IMR-90 (cell line): ENCODE measurements at regions not wholly inside any gene's neighbourhood (a gene's known extent, or its start where the extent isn't known, plus 50 kb on each side); places are given as distances from the start of the nearest gene placed in this dataset.

Source experiments
- ATAC-seq: fragments of 200-7000 bp; cut with Tn5 transposase; 2 replicates; pipeline ENCODE4 v1.9.1; 2020; ENCODE audit warnings: low read depth, mild to moderate bottlenecking, moderate library complexity
- BruUV-seq: library from RNA; stranded (reverse); fragments of 400-500 nt; replicated peaks from 2 replicates; lab custom pipeline; 2021; lab: Mats Ljungman, UMichigan
- CTCF ChIA-PET: fragments of 300-600 bp; formaldehyde crosslinking; extraction: SDS; loops from one replicate; lab custom pipeline; 2021; ENCODE audit warnings: antibody characterized with exemption; lab: Yijun Ruan, JAX
- POLR2A ChIA-PET: fragments of 300-600 bp; sonication (Branson Sonifier 250); formaldehyde crosslinking; loops from one replicate; lab custom pipeline; 2022; ENCODE audit warnings: antibody characterized with exemption; ENCODE audit not compliant: unreplicated experiment; lab: Charles Lee
- DNase-seq: peaks from one replicate; pipeline ENCODE4 v3.0.0; 2013
- H2AFZ ChIP-seq: replicated peaks from 2 replicates; pipeline ENCODE3; 2013; ENCODE audit warnings: low read length, mild to moderate bottlenecking; ENCODE audit not compliant: poor library complexity
- H2AK5ac ChIP-seq: 2 replicates; pipeline ENCODE4 v1.6.1; 2013; ENCODE audit warnings: low read depth, low read length, inconsistent platforms
- H2AK9ac ChIP-seq: replicated peaks from 2 replicates; pipeline ENCODE3; 2013; ENCODE audit warnings: mild to moderate bottlenecking, low read depth, low read length, moderate library complexity; ENCODE audit not compliant: poor library complexity
- H2BK120ac ChIP-seq: 2 replicates; pipeline ENCODE4 v1.6.1; 2013; ENCODE audit warnings: low read depth, low read length, inconsistent platforms
- H2BK15ac ChIP-seq: 3 replicates; pipeline ENCODE4 v1.6.1; 2013; ENCODE audit warnings: low read depth, low read length, inconsistent platforms
- H2BK20ac ChIP-seq: 2 replicates; pipeline ENCODE4 v1.6.1; 2013; ENCODE audit warnings: low read depth, mild to moderate bottlenecking, inconsistent platforms, low read length, moderate library complexity
- H2BK5ac ChIP-seq: 2 replicates; pipeline ENCODE4 v1.6.1; 2013; ENCODE audit warnings: mild to moderate bottlenecking, low read depth, low read length, inconsistent platforms; ENCODE audit not compliant: poor library complexity, severe bottlenecking
- H3K14ac ChIP-seq: replicated peaks from 2 replicates; pipeline ENCODE4 v1.6.1; 2013; ENCODE audit warnings: low read depth, low read length, inconsistent platforms
- H3K18ac ChIP-seq: 2 replicates; pipeline ENCODE4 v1.6.1; 2013; ENCODE audit warnings: low read depth, low read length, control low read depth
- H3K23ac ChIP-seq: 2 replicates; pipeline ENCODE4 v1.6.1; 2013; ENCODE audit warnings: low read depth, low read length, inconsistent platforms
- H3K27ac ChIP-seq: 2 replicates; pipeline ENCODE4 v1.5.1; 2013; ENCODE audit warnings: mild to moderate bottlenecking, control low read depth, low read length; ENCODE audit not compliant: insufficient read depth
- H3K27me3 ChIP-seq: 2 replicates; pipeline ENCODE4 v1.6.1; 2013; ENCODE audit warnings: low read length; ENCODE audit not compliant: control insufficient read depth, insufficient read depth
- H3K36me3 ChIP-seq: 2 replicates; pipeline ENCODE4 v1.6.1; 2013; ENCODE audit warnings: low read length, mixed read lengths; ENCODE audit not compliant: control insufficient read depth, insufficient read depth
- H3K4ac ChIP-seq: 2 replicates; pipeline ENCODE4 v1.6.1; 2013; ENCODE audit warnings: low read depth, low read length, inconsistent platforms
- H3K4me1 ChIP-seq: 2 replicates; pipeline ENCODE4 v1.6.1; 2013; ENCODE audit warnings: low read length, mixed read lengths; ENCODE audit not compliant: control insufficient read depth, insufficient read depth
- H3K4me2 ChIP-seq: 2 replicates; pipeline ENCODE4 v1.6.1; 2013; ENCODE audit warnings: low read depth, mild to moderate bottlenecking, control low read depth, low read length, moderate library complexity
- H3K4me3 ChIP-seq: 2 replicates; pipeline ENCODE4 v1.5.1; 2013; ENCODE audit warnings: low read depth, mild to moderate bottlenecking, control low read depth, low read length, moderate library complexity; ENCODE audit not compliant: insufficient read depth
- H3K56ac ChIP-seq: 2 replicates; pipeline ENCODE4 v1.6.1; 2013; ENCODE audit warnings: low read length, inconsistent platforms; ENCODE audit not compliant: insufficient read depth; ENCODE audit errors: extremely low read depth
- H3K79me1 ChIP-seq, 2 experiments: 2 replicates each; pipeline ENCODE4 v1.6.1; 2013; ENCODE audit warnings: low read length in 2 of 2, inconsistent platforms in 1 of 2, low read depth in 1 of 2
- H3K9ac ChIP-seq: 2 replicates; pipeline ENCODE4 v1.6.1; 2013; ENCODE audit warnings: low read depth, low read length, control low read depth
- H3K9me1 ChIP-seq: 2 replicates; pipeline ENCODE4 v1.6.1; 2013; ENCODE audit warnings: low read length, inconsistent platforms; ENCODE audit not compliant: insufficient read depth
- H3K9me3 ChIP-seq: 2 replicates; pipeline ENCODE4 v1.6.1; 2013; ENCODE audit warnings: low read length; ENCODE audit not compliant: control insufficient read depth, insufficient read depth
- H4K20me1 ChIP-seq: 2 replicates; pipeline ENCODE4 v1.6.1; 2013; ENCODE audit warnings: low read length, inconsistent platforms; ENCODE audit not compliant: insufficient read depth
- H4K5ac ChIP-seq: 2 replicates; pipeline ENCODE4 v1.6.1; 2013; ENCODE audit warnings: mild to moderate bottlenecking, low read depth, low read length, control low read depth
- H4K8ac ChIP-seq, 2 experiments: 2 replicates each; pipeline ENCODE4 v1.6.1; 2013; ENCODE audit warnings: low read depth in 2 of 2, low read length in 2 of 2, control low read depth in 1 of 2, inconsistent platforms in 1 of 2
- H4K91ac ChIP-seq: 2 replicates; pipeline ENCODE4 v1.6.1; 2013; ENCODE audit warnings: low read depth, low read length, inconsistent platforms; ENCODE audit not compliant: insufficient read depth
- BHLHE40 ChIP-seq: fragments of 150-350 bp; IDR thresholded peaks from 2 replicates; pipeline ENCODE4 v1.6.1; 2016; ENCODE audit warnings: mild to moderate bottlenecking, low read depth, low read length
- CEBPB ChIP-seq: IDR thresholded peaks from 2 replicates; pipeline ENCODE4 v1.6.1; 2012; ENCODE audit warnings: low read depth, low read length, improper control_type of control experiment
- CTCF ChIP-seq: conservative IDR thresholded peaks from 2 replicates; pipeline ENCODE4 v1.5.1; 2012; ENCODE audit warnings: mild to moderate bottlenecking, low read depth, low read length, improper control_type of control experiment
- ELK1 ChIP-seq: fragments of 150-350 bp; IDR thresholded peaks from 2 replicates; pipeline ENCODE4 v1.6.1; 2016; ENCODE audit warnings: low read depth, mild to moderate bottlenecking, low read length, moderate library complexity, borderline replicate concordance
- FOS ChIP-seq: fragments of 150-350 bp; IDR thresholded peaks from 2 replicates; pipeline ENCODE4 v1.6.1; 2016; ENCODE audit warnings: low read depth, low read length
- MAFK ChIP-seq: IDR thresholded peaks from 2 replicates; pipeline ENCODE4 v1.6.1; 2012; ENCODE audit warnings: low read depth, low read length, improper control_type of control experiment
- MAZ ChIP-seq: IDR thresholded peaks from 2 replicates; pipeline ENCODE4 v1.6.1; 2012; ENCODE audit warnings: low read depth, mild to moderate bottlenecking, low read length, improper control_type of control experiment, moderate library complexity, borderline replicate concordance
- MXI1 ChIP-seq: IDR thresholded peaks from 2 replicates; pipeline ENCODE4 v1.6.1; 2012; ENCODE audit warnings: low read depth, mild to moderate bottlenecking, low read length, moderate library complexity, borderline replicate concordance
- NFE2L2 ChIP-seq: fragments of 150-350 bp; IDR thresholded peaks from 2 replicates; pipeline ENCODE4 v1.6.1; 2016; ENCODE audit warnings: low read depth, mild to moderate bottlenecking, low read length
- POLR2A ChIP-seq: IDR thresholded peaks from 2 replicates; pipeline ENCODE4 v1.6.1; 2012; ENCODE audit warnings: mild to moderate bottlenecking, low read depth, low read length
- RAD21 ChIP-seq: IDR thresholded peaks from 2 replicates; pipeline ENCODE4 v1.6.1; 2012; ENCODE audit warnings: low read length, improper control_type of control experiment
- USF2 ChIP-seq: fragments of 150-350 bp; IDR thresholded peaks from 2 replicates; pipeline ENCODE4 v1.6.1; 2017; ENCODE audit warnings: mild to moderate bottlenecking, antibody characterized with exemption, low read length, low read depth
- whole genome bisulfite sequencing, 2 experiments: methylation state at CpG; one replicate each; pipeline versions ENCODE4 v1.1.5 to v1.1.7; 2013; ENCODE audit warnings: missing lambda C conversion rate in 2 of 2; ENCODE audit not compliant: insufficient read length in 1 of 2; ENCODE audit errors: extremely low coverage in 2 of 2; 5-methylcytosine and 5-hydroxymethylcytosine counted together
- dilution Hi-C: fragments of 300-500 bp; cut with HindIII; formaldehyde crosslinking; loops from one replicate; pipeline ENCODE4 v1.14.3; 2018; ENCODE audit warnings: low sequenced_read_pairs; ENCODE audit not compliant: unreplicated experiment
- in situ Hi-C: fragments of 300-500 bp; cut with MboI; formaldehyde crosslinking; loops from 3 replicates; pipeline ENCODE4 v1.14.3; 2019; ENCODE audit warnings: low sequenced_read_pairs, inconsistent platforms, mixed read lengths
- intact Hi-C: fragments of 100-400 bp; cut with micrococcal nuclease; formaldehyde crosslinking; loops from 2 replicates; pipeline ENCODE4 v1.10.0; 2022

GRCh38 chr18:4640349-4641012, 185.4 kb upstream of the DLGAP1 start:
- no CpG with 5 or more reads among the region's 3 CpGs for WGBS, 2 experiments
- H4K20me1 ChIP-seq, result no peaks in the 10 kb centered on the region
- no peak overlapping the region for H2BK15ac ChIP-seq
- POLR2A ChIA-PET, result no interaction called here
- no peak overlapping the region for H3K14ac ChIP-seq
- no peak overlapping the region for H3K4me3 ChIP-seq
- no peak overlapping the region for H3K23ac ChIP-seq
- no peak overlapping the region for H4K8ac ChIP-seq
- H3K9me1 ChIP-seq, result no peaks in the 10 kb centered on the region
- H2AFZ ChIP-seq, result no peak overlapping the region
- ATAC-seq, result no peak
- no peak overlapping the region for H3K18ac ChIP-seq
- no peaks in the 10 kb centered on the region for H3K79me1 ChIP-seq
- no peak overlapping the region for H4K91ac ChIP-seq
- no peak overlapping the region for H2BK120ac ChIP-seq
- no peak overlapping the region for H4K5ac ChIP-seq
- intact Hi-C loops (no loop called here), dilution Hi-C loops (no loop called here), in situ Hi-C loops (no loop called here)
- H3K4me1 ChIP-seq, result no peaks in the 10 kb centered on the region
- H3K9ac ChIP-seq, result no peak overlapping the region
- CTCF ChIA-PET, result no interaction called here
- H2BK20ac ChIP-seq, result no peak overlapping the region
- no peak overlapping the region for H2AK5ac ChIP-seq
- TF ChIP-seq CTCF, result no peak
- no peak for TF ChIP-seq ELK1
- TF ChIP-seq BHLHE40, result no peak
- TF ChIP-seq NFE2L2, result no peak
- no peak for TF ChIP-seq RAD21
- TF ChIP-seq FOS, result no peak
- no peak for TF ChIP-seq MAFK
- TF ChIP-seq MAZ, result no peak
- TF ChIP-seq POLR2A, result no peak
- no peak for TF ChIP-seq USF2
- no peak for TF ChIP-seq MXI1
- no peak for TF ChIP-seq CEBPB
- H2AK9ac ChIP-seq, result no peak overlapping the region
- no peak for DNase-seq
- no peak overlapping the region for H3K27ac ChIP-seq
- H3K9me3 ChIP-seq, result peaks cover 15% of the 10 kb centered on the region
- no peaks in the 10 kb centered on the region for H3K36me3 ChIP-seq
- no peak overlapping the region for H3K56ac ChIP-seq
- H3K4ac ChIP-seq, result no peak overlapping the region
- H3K4me2 ChIP-seq, result no peak overlapping the region
- no peaks in the 10 kb centered on the region for H3K27me3 ChIP-seq
- H2BK5ac ChIP-seq, result no peak overlapping the region
- BruUV-seq, result no TSS peak
